GM23338 (cell line): ENCODE measurements at regions not wholly inside any gene's neighbourhood (a gene's known extent, or its start where the extent isn't known, plus 50 kb on each side); places are given as distances from the start of the nearest gene placed in this dataset.

Source experiments
- ATAC-seq: fragments of 200-7000 bp; cut with Tn5 transposase; 3 replicates; pipeline ENCODE4 v1.9.1; 2020
- DNase-seq: peaks from one replicate; pipeline ENCODE4 v3.0.0-alpha.2; 2015; ENCODE audit warnings: low spot score
- H2AFZ ChIP-seq: fragments of 200-600 bp; sonication (generic); 2 replicates; pipeline ENCODE4 v1.8.0; 2016; ENCODE audit warnings: antibody characterized with exemption, mild to moderate bottlenecking, moderate library complexity
- H3F3A ChIP-seq: fragments of 200-600 bp; sonication (generic); replicated peaks from 2 replicates; pipeline ENCODE4 v1.8.0; 2017; ENCODE audit warnings: antibody characterized with exemption, mixed run types, low read depth
- H3K27ac ChIP-seq: fragments of 200-600 bp; sonication (generic); 2 replicates; pipeline ENCODE4 v1.6.1; 2016; ENCODE audit warnings: low read depth
- H3K27me3 ChIP-seq: fragments of 200-600 bp; sonication (generic); 2 replicates; pipeline ENCODE4 v1.8.0; 2016; ENCODE audit warnings: mild to moderate bottlenecking, mixed run types, moderate library complexity; ENCODE audit not compliant: insufficient read depth
- H3K36me3 ChIP-seq: fragments of 200-600 bp; sonication (generic); 2 replicates; pipeline ENCODE4 v1.8.0; 2016; ENCODE audit warnings: mild to moderate bottlenecking; ENCODE audit not compliant: insufficient read depth
- H3K4me1 ChIP-seq: fragments of 200-600 bp; sonication (generic); 2 replicates; pipeline ENCODE4 v1.8.0; 2016; ENCODE audit warnings: mild to moderate bottlenecking, moderate library complexity; ENCODE audit not compliant: insufficient read depth
- H3K4me2 ChIP-seq: fragments of 200-600 bp; sonication (generic); 2 replicates; pipeline ENCODE4 v1.7.1; 2017; ENCODE audit warnings: mixed run types
- H3K4me3 ChIP-seq: fragments of 200-600 bp; sonication (generic); 2 replicates; pipeline ENCODE4 v1.6.1; 2016; ENCODE audit warnings: mixed run types
- H3K79me2 ChIP-seq: fragments of 200-600 bp; sonication (generic); replicated peaks from 2 replicates; pipeline ENCODE4 v1.8.0; 2017; ENCODE audit warnings: mild to moderate bottlenecking; ENCODE audit not compliant: insufficient read depth
- H3K9me2 ChIP-seq: fragments of 200-600 bp; sonication (generic); 2 replicates; pipeline ENCODE4 v1.8.0; 2017; ENCODE audit not compliant: insufficient read depth
- H4K20me1 ChIP-seq: fragments of 200-600 bp; sonication (generic); replicated peaks from 2 replicates; pipeline ENCODE4 v1.8.0; 2017; ENCODE audit warnings: mild to moderate bottlenecking; ENCODE audit not compliant: insufficient read depth
- H3K27ac Mint-ChIP-seq: 2 replicates; pipeline ENCODE4 v1.8.0; 2020; ENCODE audit warnings: inconsistent platforms, mild to moderate bottlenecking, moderate library complexity, mixed read lengths
- H3K27me3 Mint-ChIP-seq: 3 replicates; pipeline ENCODE4 v1.8.0; 2022; ENCODE audit warnings: low read depth, mild to moderate bottlenecking, moderate library complexity, mixed read lengths, inconsistent platforms; ENCODE audit not compliant: insufficient read depth, poor library complexity
- H3K36me3 Mint-ChIP-seq: 3 replicates; pipeline ENCODE4 v1.8.0; 2021; ENCODE audit warnings: low read depth, mild to moderate bottlenecking, inconsistent platforms, moderate library complexity, mixed read lengths
- H3K4me1 Mint-ChIP-seq: 3 replicates; pipeline ENCODE4 v1.8.0; 2020; ENCODE audit warnings: mild to moderate bottlenecking, inconsistent platforms, mixed read lengths
- H3K4me3 Mint-ChIP-seq: 3 replicates; pipeline ENCODE4 v1.8.0; 2021; ENCODE audit warnings: moderate library complexity, mild to moderate bottlenecking, inconsistent platforms, mixed read lengths
- H3K9me3 Mint-ChIP-seq: 3 replicates; pipeline ENCODE4 v1.8.0; 2020; ENCODE audit warnings: moderate library complexity, mild to moderate bottlenecking, inconsistent platforms, mixed read lengths
- CREB1 ChIP-seq: fragments of 250-450 bp; sonication (Bioruptor Pico); IDR thresholded peaks from 2 replicates; pipeline ENCODE4 v1.5.0; 2020; ENCODE audit warnings: low read depth, mild to moderate bottlenecking, moderate library complexity
- CTCF ChIP-seq, 2 experiments: fragments of 200-600 bp in 1 of 2; sonication (generic) in 1 of 2; conservative IDR thresholded peaks; 2 replicates each; pipeline versions ENCODE4 v1.5.1 to v1.6.1; 2016 to 2017; ENCODE audit warnings: antibody characterized with exemption in 2 of 2, low read depth in 2 of 2, mild to moderate bottlenecking in 2 of 2, moderate library complexity in 1 of 2
- ETS1 ChIP-seq: IDR thresholded peaks from 2 replicates; pipeline ENCODE4 v1.6.1; 2016; ENCODE audit warnings: antibody characterized with exemption
- EZH2 ChIP-seq: fragments of 200-600 bp; sonication (generic); IDR thresholded peaks from one replicate; pipeline ENCODE4 v1.8.0; 2017; ENCODE audit warnings: antibody characterized with exemption, mild to moderate bottlenecking, low read depth; ENCODE audit not compliant: unreplicated experiment
- EZH2phosphoT487 ChIP-seq: fragments of 200-600 bp; sonication (generic); IDR thresholded peaks from one replicate; pipeline ENCODE4 v1.8.1; 2018; ENCODE audit warnings: antibody characterized with exemption; ENCODE audit not compliant: unreplicated experiment
- REST ChIP-seq: IDR thresholded peaks from one replicate; pipeline ENCODE4 v1.6.1; 2018; ENCODE audit warnings: antibody characterized with exemption; ENCODE audit not compliant: unreplicated experiment
- STAT1 ChIP-seq: IDR thresholded peaks from one replicate; pipeline ENCODE4 v1.6.1; 2016; ENCODE audit warnings: antibody characterized with exemption; ENCODE audit not compliant: unreplicated experiment
- ZNF114 ChIP-seq: fragments of 250-450 bp; sonication (Bioruptor Pico); IDR thresholded peaks from 2 replicates; pipeline ENCODE4 v1.5.0; 2020; ENCODE audit warnings: mild to moderate bottlenecking, moderate library complexity
- ZNF331 ChIP-seq: fragments of 250-450 bp; sonication (Bioruptor Pico); IDR thresholded peaks from 2 replicates; pipeline ENCODE4 v1.5.0; 2020; ENCODE audit warnings: low read depth, mild to moderate bottlenecking, moderate library complexity
- ZNF462 ChIP-seq: fragments of 250-450 bp; sonication (Bioruptor Pico); IDR thresholded peaks from 2 replicates; pipeline ENCODE4 v1.5.0; 2020; ENCODE audit warnings: mild to moderate bottlenecking, moderate library complexity

GRCh38 chr1:55285834-55286233 is 70.7 kb upstream of the USP24 start:
- ATAC-seq (no peak), DNase-seq (no peak)
- Histone ChIP-seq H3K4me3 (no peak overlapping the region), H3K36me3 (no peaks in the 10 kb centered on the region), H3K4me2 (no peak overlapping the region), H3K27ac (no peak overlapping the region), H3F3A (no peaks in the 10 kb centered on the region), H3K9me2 (no peaks in the 10 kb centered on the region), H3K27me3 (no peaks in the 10 kb centered on the region), H4K20me1 (no peaks in the 10 kb centered on the region), H2AFZ (no peak overlapping the region), H3K79me2 (no peaks in the 10 kb centered on the region), H3K4me1 (peaks cover 7% of the 10 kb centered on the region; the same call in 1 of the 2 replicates)
- no peaks in the 10 kb centered on the region for H3K36me3 Mint-ChIP-seq
- TF ChIP-seq ZNF331 = no peak
- no peak for TF ChIP-seq EZH2
- no peak for TF ChIP-seq CREB1 (CRISPR knock-in tag)
- TF ChIP-seq ZNF114 (CRISPR knock-in tag) = no peak
- TF ChIP-seq ZNF462 (CRISPR knock-in tag) = no peak
- TF ChIP-seq STAT1 = no peak
- TF ChIP-seq EZH2phosphoT487 = no peak
- TF ChIP-seq ETS1 = no peak
- TF ChIP-seq REST = no peak
- no peak for TF ChIP-seq CTCF (conservative IDR thresholded peaks at IDR 0.05; ENCODE audit: low read depth in 2 of 2)
- peaks cover 8% of the 10 kb centered on the region; the same call in 2 of the 3 replicates for H3K4me1 Mint-ChIP-seq
- H3K27me3 Mint-ChIP-seq = peaks cover 4% of the 10 kb centered on the region
- no peaks in the 10 kb centered on the region for H3K9me3 Mint-ChIP-seq
- H3K4me3 Mint-ChIP-seq = no peak overlapping the region
- no peak overlapping the region for H3K27ac Mint-ChIP-seq
